Tibial nerve (tissue), 3 donors: ENCODE measurements at regions not wholly inside any gene's neighbourhood (a gene's known extent, or its start where the extent isn't known, plus 50 kb on each side); places are given as distances from the start of the nearest gene placed in this dataset.

ENCODE experiments used
- CTCF ChIP-seq, 5 experiments: fragments of 200-600 bp in 3 of 5; fragments of 450-650 bp in 2 of 5; sonication (generic) in 3 of 5; IDR thresholded peaks; one replicate each; pipeline ENCODE4 v1.5.1; 2016 to 2019; ENCODE audit warnings: antibody characterized with exemption in 5 of 5, mild to moderate bottlenecking in 3 of 5, moderate library complexity in 2 of 5
- POLR2A ChIP-seq, 2 donors: fragments of 450-650 bp; IDR thresholded peaks; one replicate each; pipeline ENCODE4 v1.6.1; 2017; ENCODE audit warnings: antibody characterized with exemption in 2 of 2, mild to moderate bottlenecking in 2 of 2, moderate library complexity in 2 of 2

- TF ChIP-seq CTCF (IDR thresholded peaks at IDR 0.05) = no peak
- TF ChIP-seq POLR2A (IDR thresholded peaks at IDR 0.05) = no peak
Measured at GRCh38 chr3:135368316-135368715, 573.3 kb downstream of the EPHB1 start.
